HEK293 (cell line): ENCODE measurements at regions not wholly inside any gene's neighbourhood (a gene's known extent, or its start where the extent isn't known, plus 50 kb on each side); places are given as distances from the start of the nearest gene placed in this dataset.

ENCODE experiments used
- CTCF ChIA-PET: fragments of 350-600 bp; formaldehyde crosslinking; extraction: SDS; loops from one replicate; lab custom pipeline; 2021; ENCODE audit warnings: antibody characterized with exemption; lab: Yijun Ruan, JAX
- POLR2A ChIA-PET: fragments of 300-600 bp; formaldehyde crosslinking; extraction: SDS; loops from one replicate; lab custom pipeline; 2020; ENCODE audit warnings: antibody characterized with exemption, inconsistent platforms; lab: Yijun Ruan, JAX
- H3K27ac ChIP-seq: fragments of 200-500 bp; sonication (Bioruptor generic); 2 replicates; pipeline ENCODE4 v1.5.1; 2014; ENCODE audit warnings: low read depth, low read length, control low read depth, inconsistent platforms; ENCODE audit errors: extremely low read depth
- H3K36me3 ChIP-seq, 2 experiments: fragments of 200-500 bp in 1 of 2; sonication (Bioruptor generic) in 1 of 2; 1 replicate in 1 of 2; 2 replicates in 1 of 2; pipeline ENCODE4 v1.5.1; 2014 to 2017; ENCODE audit warnings: inconsistent platforms in 2 of 2, low read length in 2 of 2; ENCODE audit not compliant: control insufficient read depth in 2 of 2, insufficient read depth in 1 of 2
- H3K4me1 ChIP-seq: fragments of 200-500 bp; sonication (Bioruptor generic); 2 replicates; pipeline ENCODE4 v1.5.1; 2014; ENCODE audit warnings: mild to moderate bottlenecking, low read length, inconsistent platforms; ENCODE audit not compliant: control insufficient read depth, insufficient read depth
- H3K4me3 ChIP-seq: 2 replicates; pipeline ENCODE4 v1.5.1; 2011; ENCODE audit warnings: low read depth, mild to moderate bottlenecking, control low read depth, low read length, moderate library complexity
- H3K9me3 ChIP-seq: fragments of 200-500 bp; sonication (Bioruptor generic); 2 replicates; pipeline ENCODE4 v1.5.1; 2014; ENCODE audit warnings: low read depth, low read length, inconsistent platforms; ENCODE audit not compliant: control insufficient read depth, insufficient read depth
- FEZF1 ChIP-seq: fragments of 450-650 bp; formaldehyde crosslinking; IDR thresholded peaks from 2 replicates; pipeline ENCODE4 v1.5.1; 2016; ENCODE audit warnings: missing biosample characterization, missing genetic modification characterization
- HIC1 ChIP-seq: fragments of 450-650 bp; formaldehyde crosslinking; IDR thresholded peaks from 2 replicates; pipeline ENCODE4 v1.5.1; 2016; ENCODE audit warnings: missing biosample characterization, missing genetic modification characterization
- OVOL3 ChIP-seq: fragments of 450-650 bp; formaldehyde crosslinking; IDR thresholded peaks from 2 replicates; pipeline ENCODE4 v1.5.1; 2016; ENCODE audit warnings: missing biosample characterization, missing genetic modification characterization
- PATZ1 ChIP-seq: fragments of 450-650 bp; formaldehyde crosslinking; IDR thresholded peaks from 2 replicates; pipeline ENCODE4 v1.5.1; 2016; ENCODE audit warnings: missing biosample characterization, missing genetic modification characterization
- RBAK ChIP-seq: fragments of 450-650 bp; formaldehyde crosslinking; IDR thresholded peaks from 2 replicates; pipeline ENCODE4 v1.5.1; 2016; ENCODE audit warnings: missing biosample characterization, missing genetic modification characterization
- ZBTB20 ChIP-seq: fragments of 450-650 bp; formaldehyde crosslinking; IDR thresholded peaks from 2 replicates; pipeline ENCODE4 v1.5.1; 2016; ENCODE audit warnings: missing biosample characterization, missing genetic modification characterization
- ZBTB26 ChIP-seq: fragments of 450-650 bp; formaldehyde crosslinking; optimal IDR thresholded peaks from 2 replicates; pipeline ENCODE3; 2016; ENCODE audit warnings: missing biosample characterization, mild to moderate bottlenecking, missing genetic modification characterization
- ZNF121 ChIP-seq: fragments of 450-650 bp; formaldehyde crosslinking; IDR thresholded peaks from 2 replicates; pipeline ENCODE4 v1.5.1; 2016; ENCODE audit warnings: missing biosample characterization, missing genetic modification characterization
- ZNF211 ChIP-seq: fragments of 450-650 bp; formaldehyde crosslinking; IDR thresholded peaks from 2 replicates; pipeline ENCODE4 v1.5.1; 2016; ENCODE audit warnings: low read depth, missing biosample characterization, missing genetic modification characterization
- ZNF266 ChIP-seq: fragments of 450-650 bp; formaldehyde crosslinking; IDR thresholded peaks from 2 replicates; pipeline ENCODE4 v1.5.1; 2016; ENCODE audit warnings: missing biosample characterization, missing genetic modification characterization, low read depth
- ZNF292 ChIP-seq: fragments of 450-650 bp; formaldehyde crosslinking; IDR thresholded peaks from 2 replicates; pipeline ENCODE4 v1.5.1; 2016; ENCODE audit warnings: low read depth, missing biosample characterization, missing genetic modification characterization, borderline replicate concordance
- ZNF311 ChIP-seq: fragments of 450-650 bp; formaldehyde crosslinking; IDR thresholded peaks from 2 replicates; pipeline ENCODE4 v1.5.1; 2017; ENCODE audit warnings: missing biosample characterization, missing genetic modification characterization, borderline replicate concordance
- ZNF366 ChIP-seq: fragments of 450-650 bp; formaldehyde crosslinking; conservative IDR thresholded peaks from 2 replicates; pipeline ENCODE4 v1.5.1; 2016; ENCODE audit warnings: missing biosample characterization, missing genetic modification characterization
- ZNF423 ChIP-seq: fragments of 450-650 bp; formaldehyde crosslinking; IDR thresholded peaks from 2 replicates; pipeline ENCODE4 v1.5.1; 2016; ENCODE audit warnings: missing biosample characterization, missing genetic modification characterization
- ZNF473 ChIP-seq: fragments of 450-650 bp; formaldehyde crosslinking; IDR thresholded peaks from 2 replicates; pipeline ENCODE4 v1.5.1; 2017; ENCODE audit warnings: missing biosample characterization, missing genetic modification characterization
- ZNF518A ChIP-seq: fragments of 450-650 bp; formaldehyde crosslinking; conservative IDR thresholded peaks from 2 replicates; pipeline ENCODE4 v1.5.1; 2016; ENCODE audit warnings: low read depth, missing biosample characterization, missing genetic modification characterization
- ZNF549 ChIP-seq: fragments of 450-650 bp; IDR thresholded peaks from 2 replicates; pipeline ENCODE4 v1.5.1; 2018; ENCODE audit warnings: missing biosample characterization, missing genetic modification characterization, mild to moderate bottlenecking, inconsistent platforms, moderate library complexity
- ZNF596 ChIP-seq: fragments of 450-650 bp; IDR thresholded peaks from 2 replicates; pipeline ENCODE4 v1.5.0; 2018; ENCODE audit warnings: missing biosample characterization, mild to moderate bottlenecking, missing genetic modification characterization, moderate library complexity
- ZNF629 ChIP-seq: fragments of 450-650 bp; formaldehyde crosslinking; IDR thresholded peaks from 2 replicates; pipeline ENCODE4 v1.5.1; 2017; ENCODE audit warnings: missing biosample characterization, missing genetic modification characterization
- ZNF76 ChIP-seq: fragments of 450-650 bp; formaldehyde crosslinking; IDR thresholded peaks from 2 replicates; pipeline ENCODE4; 2016; ENCODE audit warnings: low read depth, missing biosample characterization, missing genetic modification characterization, borderline replicate concordance
- ZNF843 ChIP-seq: fragments of 450-650 bp; formaldehyde crosslinking; IDR thresholded peaks from 2 replicates; pipeline ENCODE4 v1.5.1; 2016; ENCODE audit warnings: missing biosample characterization, missing genetic modification characterization
- ZSCAN18 ChIP-seq: fragments of 450-650 bp; formaldehyde crosslinking; IDR thresholded peaks from 2 replicates; pipeline ENCODE4 v1.5.1; 2016; ENCODE audit warnings: missing biosample characterization, missing genetic modification characterization
- TF ChIP-seq, protein P1 (sequence below): fragments of 450-650 bp; formaldehyde crosslinking; IDR thresholded peaks from 2 replicates; pipeline ENCODE4 v1.5.1; 2017; ENCODE audit warnings: missing biosample characterization, missing genetic modification characterization
- TF ChIP-seq, protein P2 (sequence below): fragments of 450-650 bp; formaldehyde crosslinking; IDR thresholded peaks from 2 replicates; pipeline ENCODE4 v1.5.1; 2016; ENCODE audit warnings: missing biosample characterization, missing genetic modification characterization

- TF ChIP-seq ZNF518A (tag by site-specific recombination): no peak
- no peak for TF ChIP-seq ZNF629 (tag by site-specific recombination)
- TF ChIP-seq ZNF423 (tag by site-specific recombination): no peak
- TF ChIP-seq, protein P1, sequence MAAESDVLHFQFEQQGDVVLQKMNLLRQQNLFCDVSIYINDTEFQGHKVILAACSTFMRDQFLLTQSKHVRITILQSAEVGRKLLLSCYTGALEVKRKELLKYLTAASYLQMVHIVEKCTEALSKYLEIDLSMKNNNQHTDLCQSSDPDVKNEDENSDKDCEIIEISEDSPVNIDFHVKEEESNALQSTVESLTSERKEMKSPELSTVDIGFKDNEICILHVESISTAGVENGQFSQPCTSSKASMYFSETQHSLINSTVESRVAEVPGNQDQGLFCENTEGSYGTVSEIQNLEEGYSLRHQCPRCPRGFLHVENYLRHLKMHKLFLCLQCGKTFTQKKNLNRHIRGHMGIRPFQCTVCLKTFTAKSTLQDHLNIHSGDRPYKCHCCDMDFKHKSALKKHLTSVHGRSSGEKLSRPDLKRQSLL (tag by site-specific recombination): no peak
- TF ChIP-seq PATZ1: no peak
- TF ChIP-seq OVOL3 (tag by site-specific recombination): no peak
- no peak for TF ChIP-seq ZNF266 (tag by site-specific recombination)
- no peak for TF ChIP-seq ZNF473 (tag by site-specific recombination)
- TF ChIP-seq ZNF211 (tag by site-specific recombination): no peak
- no peak for TF ChIP-seq ZNF366 (tag by site-specific recombination)
- TF ChIP-seq ZNF596: no peak
- no peak for TF ChIP-seq ZNF843 (tag by site-specific recombination)
- no peak for TF ChIP-seq ZBTB26 (tag by site-specific recombination)
- TF ChIP-seq, protein P2, sequence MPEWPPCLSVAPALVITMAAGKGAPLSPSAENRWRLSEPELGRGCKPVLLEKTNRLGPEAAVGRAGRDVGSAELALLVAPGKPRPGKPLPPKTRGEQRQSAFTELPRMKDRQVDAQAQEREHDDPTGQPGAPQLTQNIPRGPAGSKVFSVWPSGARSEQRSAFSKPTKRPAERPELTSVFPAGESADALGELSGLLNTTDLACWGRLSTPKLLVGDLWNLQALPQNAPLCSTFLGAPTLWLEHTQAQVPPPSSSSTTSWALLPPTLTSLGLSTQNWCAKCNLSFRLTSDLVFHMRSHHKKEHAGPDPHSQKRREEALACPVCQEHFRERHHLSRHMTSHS (tag by site-specific recombination): no peak
Observed at GRCh38 chr14:55946231-55946630, 172.0 kb upstream of the PELI2 start (continued).

GRCh38 chr14:55948399-55948798 is 169.8 kb upstream of the PELI2 start:
- Histone ChIP-seq H3K36me3 (no peaks in the 10 kb centered on the region), H3K27ac (no peak overlapping the region), H3K9me3 (no peaks in the 10 kb centered on the region), H3K4me3 (no peak overlapping the region), H3K4me1 (no peaks in the 10 kb centered on the region)
- ChIA-PET CTCF (no interaction called here), POLR2A (no interaction called here)
- no peak for TF ChIP-seq HIC1 (tag by site-specific recombination)
- no peak for TF ChIP-seq ZNF311 (tag by site-specific recombination)
- no peak for TF ChIP-seq ZNF549 (tag by site-specific recombination)
- no peak for TF ChIP-seq RBAK (tag by site-specific recombination)
- TF ChIP-seq ZNF843 (tag by site-specific recombination): no peak
- no peak for TF ChIP-seq ZSCAN18 (tag by site-specific recombination)
- TF ChIP-seq ZNF292: no peak
- no peak for TF ChIP-seq ZNF121 (tag by site-specific recombination)
- TF ChIP-seq FEZF1: no peak
- no peak for TF ChIP-seq ZBTB20 (tag by site-specific recombination)
- no peak for TF ChIP-seq ZNF76 (tag by site-specific recombination)
